Neural cell (in vitro differentiated cells): ENCODE measurements at regions not wholly inside any gene's neighbourhood (a gene's known extent, or its start where the extent isn't known, plus 50 kb on each side); places are given as distances from the start of the nearest gene placed in this dataset.
"Not testable (repeated sequence)": the region's sequence is repeated elsewhere in the genome, so short reads cannot be mapped to it uniquely, and the experiment has no call there.

ENCODE experiments used
- H2AFZ ChIP-seq: fragments of 200-600, 300-800 bp; sonication (generic), shearing (Covaris generic); 2 replicates; pipeline ENCODE4 v1.6.0; 2014; ENCODE audit warnings: low read depth, mild to moderate bottlenecking, antibody characterized with exemption, low read length, moderate library complexity
- H3F3A ChIP-seq: fragments of 200-600 bp; shearing (Covaris generic); 2 replicates; pipeline ENCODE4 v1.6.1; 2016; ENCODE audit warnings: mild to moderate bottlenecking, moderate library complexity, mixed read lengths, antibody characterized with exemption, low read length; ENCODE audit not compliant: insufficient read depth, poor library complexity, severe bottlenecking
- H3K27ac ChIP-seq: fragments of 200-600, 300-800 bp; sonication (generic), shearing (Covaris generic); 2 replicates; pipeline ENCODE4 v1.5.1; 2014; ENCODE audit warnings: mild to moderate bottlenecking, low read length, moderate library complexity
- H3K27me3 ChIP-seq: fragments of 300-800, 200-600 bp; sonication (generic), shearing (Covaris generic); 2 replicates; pipeline ENCODE4 v1.6.0; 2014; ENCODE audit warnings: mild to moderate bottlenecking, low read depth, low read length, moderate library complexity; ENCODE audit not compliant: insufficient read depth
- H3K36me3 ChIP-seq: fragments of 300-800, 200-600 bp; sonication (generic), shearing (Covaris generic); 2 replicates; pipeline ENCODE4 v1.5.1; 2014; ENCODE audit warnings: mild to moderate bottlenecking, antibody characterized with exemption, low read length, moderate library complexity; ENCODE audit not compliant: insufficient read depth
- H3K4me2 ChIP-seq: fragments of 300-800, 200-600 bp; sonication (generic), shearing (Covaris generic); 2 replicates; pipeline ENCODE4 v1.6.0; 2014; ENCODE audit warnings: mild to moderate bottlenecking, low read length
- H3K4me3 ChIP-seq: fragments of 300-800, 200-600 bp; sonication (generic), shearing (Covaris generic); 2 replicates; pipeline ENCODE4 v1.5.1; 2014; ENCODE audit warnings: mild to moderate bottlenecking, low read length, moderate library complexity
- H3K79me2 ChIP-seq: fragments of 200-600 bp; shearing (Covaris generic); replicated peaks from 2 replicates; pipeline ENCODE4 v1.6.0; 2014; ENCODE audit warnings: mild to moderate bottlenecking, low read length, moderate library complexity; ENCODE audit not compliant: insufficient read depth
- H3K9ac ChIP-seq: fragments of 300-800, 200-600 bp; sonication (generic), shearing (Covaris generic); 2 replicates; pipeline ENCODE4 v1.6.1; 2016; ENCODE audit warnings: mild to moderate bottlenecking, low read length, mixed read lengths
- H3K9me2 ChIP-seq: fragments of 200-600 bp; shearing (Covaris generic); 2 replicates; pipeline ENCODE4 v1.6.1; 2016; ENCODE audit warnings: mild to moderate bottlenecking, low read length, mixed read lengths; ENCODE audit not compliant: insufficient read depth
- H3K9me3 ChIP-seq: fragments of 200-600, 300-800 bp; sonication (generic), shearing (Covaris generic); 2 replicates; pipeline ENCODE4 v1.6.1; 2016; ENCODE audit warnings: mild to moderate bottlenecking, mixed run types, low read length, moderate library complexity, mixed read lengths
- H4K20me1 ChIP-seq: fragments of 200-600 bp; shearing (Covaris generic); 2 replicates; pipeline ENCODE4 v1.6.1; 2016; ENCODE audit warnings: mild to moderate bottlenecking, mixed run types; ENCODE audit not compliant: insufficient read depth
- CTCF ChIP-seq: fragments of 450-650 bp; IDR thresholded peaks from 2 replicates; pipeline ENCODE4 v1.5.1; 2014; ENCODE audit warnings: antibody characterized with exemption, mild to moderate bottlenecking, moderate library complexity; ENCODE audit not compliant: poor library complexity, severe bottlenecking
- EP300 ChIP-seq: fragments of 450-650 bp; conservative IDR thresholded peaks from 2 replicates; pipeline ENCODE4 v1.6.1; 2014; ENCODE audit warnings: antibody characterized with exemption, mild to moderate bottlenecking, moderate library complexity; ENCODE audit not compliant: poor library complexity, severe bottlenecking
- EZH2 ChIP-seq: fragments of 200-600, 300-800 bp; shearing (Covaris generic), sonication (generic); IDR thresholded peaks from 2 replicates; pipeline ENCODE4 v1.6.1; 2014; ENCODE audit warnings: antibody characterized with exemption, low read length, borderline replicate concordance, mild to moderate bottlenecking; ENCODE audit not compliant: insufficient read depth, poor library complexity, severe bottlenecking
- MXI1 ChIP-seq: fragments of 450-650 bp; conservative IDR thresholded peaks from 2 replicates; pipeline ENCODE4 v1.6.1; 2014; ENCODE audit warnings: antibody characterized with exemption, mild to moderate bottlenecking; ENCODE audit not compliant: poor library complexity, severe bottlenecking
- POLR2AphosphoS5 ChIP-seq: IDR thresholded peaks from 2 replicates; pipeline ENCODE4 v1.6.1; 2012
- RAD21 ChIP-seq: fragments of 450-650 bp; conservative IDR thresholded peaks from 2 replicates; pipeline ENCODE4 v1.6.1; 2014; ENCODE audit warnings: antibody characterized with exemption, mild to moderate bottlenecking, moderate library complexity
- REST ChIP-seq: IDR thresholded peaks from 2 replicates; pipeline ENCODE4 v1.6.1; 2012; ENCODE audit warnings: borderline replicate concordance
- SMC3 ChIP-seq: fragments of 450-650 bp; conservative IDR thresholded peaks from 2 replicates; pipeline ENCODE4 v1.6.1; 2014; ENCODE audit warnings: antibody characterized with exemption, mild to moderate bottlenecking, moderate library complexity; ENCODE audit not compliant: poor library complexity
- TAF1 ChIP-seq: IDR thresholded peaks from 2 replicates; pipeline ENCODE4 v1.6.1; 2012; ENCODE audit warnings: low read depth

- Histone ChIP-seq H3K79me2 (no peaks in the 10 kb centered on the region), H3K27me3 (no peaks in the 10 kb centered on the region), H3K4me3 (no peak overlapping the region), H3K9me3 (no peaks in the 10 kb centered on the region), H2AFZ (no peak overlapping the region), H3K9me2 (no peaks in the 10 kb centered on the region), H3F3A (no peaks in the 10 kb centered on the region), H4K20me1 (no peaks in the 10 kb centered on the region), H3K27ac (no peak overlapping the region), H3K9ac (no peak overlapping the region), H3K36me3 (no peaks in the 10 kb centered on the region), H3K4me2 (no peak overlapping the region)
- TF ChIP-seq EP300: no peak
- no peak for TF ChIP-seq RAD21
- TF ChIP-seq TAF1: no peak
Observed at GRCh38 chr11:134657631-134658030, 245.6 kb upstream of the B3GAT1 start.

GRCh38 chr11:134656861-134657540, 245.0 kb upstream of the B3GAT1 start:
- Histone ChIP-seq H3K36me3 (no peaks in the 10 kb centered on the region), H3K9ac (no peak overlapping the region), H3K27ac (no peak overlapping the region), H3K27me3 (no peaks in the 10 kb centered on the region), H2AFZ (no peak overlapping the region), H3K79me2 (no peaks in the 10 kb centered on the region), H4K20me1 (no peaks in the 10 kb centered on the region), H3K4me2 (no peak overlapping the region), H3F3A (no peaks in the 10 kb centered on the region), H3K4me3 (no peak overlapping the region), H3K9me3 (no peaks in the 10 kb centered on the region), H3K9me2 (no peaks in the 10 kb centered on the region)
- TF ChIP-seq MXI1 (no peak), SMC3 (no peak), EP300 (no peak), RAD21 (no peak), POLR2AphosphoS5 (no peak), EZH2 (no peak), TAF1 (no peak), CTCF (no peak), REST (no peak)

GRCh38 chr11:134656086-134656840, 244.2 kb upstream of the B3GAT1 start:
- H3K9ac ChIP-seq, H2AFZ ChIP-seq, H3F3A ChIP-seq, H3K79me2 ChIP-seq, H3K4me3 ChIP-seq, H3K9me3 ChIP-seq, H3K9me2 ChIP-seq, H3K4me2 ChIP-seq, H3K27me3 ChIP-seq, H3K27ac ChIP-seq, H4K20me1 ChIP-seq, H3K36me3 ChIP-seq: not testable (repeated sequence)
